ENCODE measurements at regions not wholly inside any gene's neighbourhood (a gene's known extent, or its start where the extent isn't known, plus 50 kb on each side); places are given as distances from the start of the nearest gene placed in this dataset.

- intact Hi-C loops (cut with DNase I) = no loop called here
- DNase-seq (ENCODE audit: missing footprints) = no peak
- no peak for ATAC-seq
Observed at GRCh38 chr2:10520154-10520553, 72.0 kb upstream of the ODC1 start.

DNA sequence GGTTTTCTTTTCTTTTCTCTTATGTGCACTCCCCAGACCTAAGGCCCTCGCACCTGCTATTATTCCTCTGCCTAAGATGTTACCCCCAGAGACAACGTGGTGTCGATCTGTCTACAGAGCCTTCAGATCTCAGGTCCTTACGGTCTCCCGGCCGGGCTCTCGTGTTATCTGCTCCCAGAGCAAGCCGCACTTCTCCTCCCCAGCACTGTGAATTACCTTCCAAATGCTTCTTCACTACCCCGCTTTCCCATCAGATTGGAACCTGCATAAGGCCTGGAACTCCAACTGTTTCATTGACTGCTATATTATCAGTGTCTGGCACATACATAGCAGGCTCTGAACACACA lies 71.2 kb upstream of the ODC1 start:
- DNase-seq (ENCODE audit: missing footprints) (no peak), ATAC-seq (no peak)
- intact Hi-C loops (cut with DNase I) = no loop called here

- intact Hi-C loops (cut with DNase I) = no loop called here
- DNase-seq (ENCODE audit: missing footprints) (no peak), ATAC-seq (peak; percentile 27)
Observed at GRCh38 chr2:10518470-10519393, 70.6 kb upstream of the ODC1 start.

DNA sequence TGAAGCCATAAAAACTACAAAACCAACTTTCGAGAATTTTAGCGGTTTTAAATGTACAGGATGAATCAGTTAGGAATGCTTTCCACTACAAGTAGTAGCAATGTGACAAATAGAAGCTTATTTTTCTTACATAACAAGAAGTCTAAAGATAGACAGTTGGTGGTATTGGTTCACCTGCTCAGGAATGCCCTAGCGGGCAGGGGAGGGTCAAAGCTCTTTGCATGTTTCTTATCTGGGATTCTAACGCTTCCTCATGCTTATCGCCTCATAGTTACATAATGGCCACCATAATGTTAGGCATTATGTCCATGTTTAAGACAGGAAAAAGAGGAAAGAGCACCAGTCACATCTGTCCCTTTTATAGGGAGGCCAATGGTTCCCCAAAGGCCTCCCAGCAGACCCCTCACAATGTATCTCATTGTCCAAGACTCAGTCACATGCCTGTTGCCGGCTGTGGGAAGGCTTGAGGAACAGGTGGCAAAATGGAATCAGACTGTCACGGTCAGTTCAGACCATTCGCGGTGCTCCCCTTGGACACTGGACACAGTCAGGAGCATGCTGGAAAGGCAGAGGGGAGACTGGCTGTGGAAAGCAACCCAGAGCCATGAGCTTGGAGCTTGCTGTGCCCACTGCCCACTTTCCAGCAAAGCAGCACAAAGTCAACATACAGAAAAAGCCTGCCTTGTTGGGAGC lies 69.4 kb upstream of the ODC1 start:
- intact Hi-C loops (cut with DNase I) = no loop called here
- no peak for DNase-seq (ENCODE audit: missing footprints)
- no peak for ATAC-seq

GRCh38 chr2:10515887-10516286 lies 67.8 kb upstream of the ODC1 start:
- DNase-seq (ENCODE audit: missing footprints) (no peak), ATAC-seq (no peak)
- intact Hi-C loops (cut with DNase I) = no loop called here

- DNase-seq (ENCODE audit: missing footprints) (no peak), ATAC-seq (no peak)
- intact Hi-C loops (cut with DNase I) = no loop called here
Observed at GRCh38 chr2:10514743-10515142, 66.6 kb upstream of the ODC1 start.

- intact Hi-C loops (cut with DNase I) = no loop called here
- ATAC-seq (no peak), DNase-seq (ENCODE audit: missing footprints) (no peak)
Observed at GRCh38 chr2:10514273-10514672, 66.1 kb upstream of the ODC1 start.

- intact Hi-C loops (cut with DNase I) = no loop called here
- ATAC-seq (no peak), DNase-seq (ENCODE audit: missing footprints) (no peak)
Observed at GRCh38 chr2:10513201-10513600, 65.1 kb upstream of the ODC1 start.

- intact Hi-C loops (cut with DNase I) = no loop called here
Observed at GRCh38 chr2:10508038-10508437, 59.9 kb upstream of the ODC1 start.

GRCh38 chr2:10507106-10507505 lies 59.0 kb upstream of the ODC1 start:
- DNase-seq (ENCODE audit: missing footprints) (no peak), ATAC-seq (no peak)
- intact Hi-C loops (cut with DNase I) = no loop called here

More at GRCh38 chr2:10508038-10508437, 59.9 kb upstream of the ODC1 start:
- DNase-seq (ENCODE audit: missing footprints) = no peak
- ATAC-seq = no peak

- DNase-seq (ENCODE audit: missing footprints) (no peak), ATAC-seq (no peak)
- intact Hi-C loops (cut with DNase I) = no loop called here
Observed at GRCh38 chr2:10504994-10505820, 57.1 kb upstream of the ODC1 start.

- DNase-seq (ENCODE audit: missing footprints) (no peak), ATAC-seq (no peak)
- intact Hi-C loops (cut with DNase I) = no loop called here
Observed at GRCh38 chr2:10504370-10504993, 56.4 kb upstream of the ODC1 start.

DNA sequence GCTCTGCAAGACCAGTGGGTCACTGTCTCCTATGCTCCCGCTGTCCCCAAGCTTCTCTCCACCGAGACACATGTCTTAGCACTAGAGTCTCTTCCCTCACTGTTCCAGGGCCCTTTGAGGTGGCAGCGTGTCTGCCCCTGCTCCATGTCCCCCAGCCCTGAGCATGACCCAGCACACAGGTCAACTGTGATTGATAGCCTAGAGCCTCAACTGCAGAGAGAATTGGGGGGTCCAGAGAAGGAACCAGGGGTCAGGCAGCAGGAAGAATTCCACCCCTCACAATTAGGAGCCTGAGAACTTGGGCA lies 54.6 kb upstream of the ODC1 start:
- ATAC-seq (no peak), DNase-seq (ENCODE audit: missing footprints) (no peak)
- intact Hi-C loops (cut with DNase I) = no loop called here

DNA sequence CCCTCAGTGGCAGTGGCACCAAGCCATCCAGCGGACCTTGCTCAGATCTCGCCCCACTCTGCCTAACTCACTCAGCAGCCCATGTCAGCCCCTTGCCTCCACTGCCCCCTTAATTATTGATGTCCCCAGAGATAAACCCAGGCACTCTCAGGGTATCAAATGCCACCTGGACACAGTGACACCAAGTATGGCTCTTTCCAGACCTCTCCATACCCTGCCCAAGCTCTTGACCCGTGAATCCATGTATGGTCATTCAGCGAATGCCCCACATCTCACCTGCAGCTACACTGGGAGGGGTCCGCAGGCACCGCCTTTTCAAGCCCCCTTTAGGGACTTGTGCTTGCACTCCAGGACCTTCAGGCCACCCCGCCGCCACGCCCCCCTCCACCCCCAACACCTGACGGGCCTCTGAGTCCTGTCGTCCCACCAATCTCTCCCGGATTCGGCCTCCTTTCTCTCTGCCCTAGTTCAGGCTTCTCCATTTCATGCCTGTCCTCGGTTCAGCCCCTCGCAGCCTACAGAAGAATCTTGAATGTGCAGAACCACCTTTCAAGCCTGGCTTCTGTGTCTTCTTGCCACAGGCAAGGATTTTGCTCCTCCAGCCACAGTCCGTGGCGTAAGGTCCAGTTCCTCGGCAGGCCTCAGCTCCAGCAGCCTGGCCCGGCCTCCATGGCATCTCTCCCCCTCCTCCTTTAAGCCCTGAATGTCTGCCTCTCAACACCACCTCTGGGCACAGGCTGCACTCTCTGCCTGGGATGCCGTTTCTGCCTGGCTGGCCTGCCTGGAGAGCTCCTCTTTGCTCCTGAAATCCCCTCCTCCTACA lies 54.1 kb upstream of the ODC1 start:
- DNase-seq (ENCODE audit: missing footprints) = no peak
- ATAC-seq = no peak
- intact Hi-C loops (cut with DNase I) = no loop called here

GRCh38 chr2:10501451-10501961 lies 53.4 kb upstream of the ODC1 start:
- DNase-seq (ENCODE audit: missing footprints) = no peak
- intact Hi-C loops (cut with DNase I) = no loop called here
- no peak for ATAC-seq

DNA sequence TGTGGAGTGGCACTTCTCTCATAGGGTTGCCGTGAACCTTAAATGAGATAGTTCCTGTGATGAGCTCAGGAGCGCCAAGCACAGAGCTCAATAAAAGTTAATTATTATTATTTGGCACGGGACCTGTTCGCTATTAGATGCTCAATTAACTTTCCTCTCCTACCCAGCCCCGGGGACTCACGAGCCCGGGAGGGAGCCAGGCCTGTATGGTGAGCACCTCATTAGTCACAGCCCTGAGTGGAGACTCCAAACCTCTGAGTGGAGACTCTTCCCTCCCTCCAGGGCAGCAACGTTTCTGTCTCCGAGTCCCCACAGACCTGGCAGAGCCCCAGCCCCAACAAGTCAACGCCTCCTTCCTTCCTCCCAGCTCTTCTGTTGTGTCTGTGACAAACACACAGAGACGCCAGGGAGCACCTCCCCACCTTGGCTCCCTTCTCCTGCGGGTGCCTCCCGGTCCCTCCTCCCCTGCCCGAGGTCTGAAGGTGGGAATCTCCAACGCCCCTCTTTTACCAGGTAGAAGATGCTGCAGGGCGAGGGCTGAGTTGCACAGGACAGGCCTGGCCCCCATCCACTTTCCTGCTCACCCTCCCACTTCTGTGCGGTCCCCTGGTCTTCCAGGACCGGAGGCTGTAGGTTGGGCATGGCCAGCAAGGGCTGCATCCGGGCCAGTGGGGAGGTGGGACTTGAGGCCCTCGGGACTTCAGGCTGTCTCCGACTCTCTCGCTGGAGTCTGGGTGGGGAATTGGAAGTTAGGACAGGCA lies 52.7 kb upstream of the ODC1 start:
- intact Hi-C loops (cut with DNase I) = no loop called here
- no peak for ATAC-seq

DNA sequence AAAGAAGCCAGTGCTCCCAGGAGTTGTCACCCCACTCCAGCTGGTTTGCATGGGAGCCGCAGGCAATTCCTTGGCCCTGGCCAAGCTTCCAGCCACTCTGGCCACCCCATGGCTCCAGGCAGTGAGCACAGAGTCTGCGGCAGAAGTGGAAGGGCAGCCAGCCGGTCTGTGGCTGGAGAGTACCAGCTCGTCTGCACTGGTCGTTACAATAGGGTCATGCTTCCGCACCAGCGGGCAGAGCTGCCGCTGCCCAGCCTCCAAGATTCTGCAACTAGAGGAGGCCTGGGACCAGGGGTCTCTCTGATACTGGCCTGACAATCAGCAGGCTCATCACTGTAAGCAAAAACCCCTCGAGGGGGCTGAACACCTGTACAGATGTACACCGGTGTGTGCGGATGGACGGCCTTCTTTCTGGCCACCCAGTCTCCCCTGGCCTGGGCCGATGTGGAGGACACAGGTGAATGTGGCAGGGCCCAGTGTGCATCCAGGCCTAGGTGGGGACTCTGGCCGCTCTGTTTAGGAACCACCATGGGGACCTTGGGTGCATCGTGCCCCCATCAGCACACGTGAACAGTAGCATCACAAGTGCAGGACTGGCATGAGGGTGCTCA lies 51.9 kb upstream of the ODC1 start:
- intact Hi-C loops (cut with DNase I) = no loop called here
- DNase-seq (ENCODE audit: missing footprints) (no peak), ATAC-seq (no peak)

More for the DNA sequence above, 52.7 kb upstream of the ODC1 start:
- DNase-seq (ENCODE audit: missing footprints) = no peak
